IPS-15b (cell line): ENCODE measurements at regions not wholly inside any gene's neighbourhood (a gene's known extent, or its start where the extent isn't known, plus 50 kb on each side); places are given as distances from the start of the nearest gene placed in this dataset.

Experiments
- H3K27me3 ChIP-seq: one replicate; pipeline ENCODE4 v1.6.1; 2013; ENCODE audit warnings: low read length; ENCODE audit not compliant: control insufficient read depth, insufficient read depth
- H3K36me3 ChIP-seq: one replicate; pipeline ENCODE4 v1.6.1; 2013; ENCODE audit warnings: low read length; ENCODE audit not compliant: control insufficient read depth, insufficient read depth
- H3K4me1 ChIP-seq: one replicate; pipeline ENCODE4 v1.6.1; 2013; ENCODE audit warnings: mild to moderate bottlenecking, low read length; ENCODE audit not compliant: control insufficient read depth, insufficient read depth
- H3K4me3 ChIP-seq: one replicate; pipeline ENCODE4 v1.5.1; 2013; ENCODE audit warnings: low read depth, low read length
- H3K9ac ChIP-seq: one replicate; pipeline ENCODE4 v1.6.1; 2013; ENCODE audit warnings: low read depth, mild to moderate bottlenecking, low read length
- H3K9me3 ChIP-seq: one replicate; pipeline ENCODE4 v1.6.1; 2013; ENCODE audit warnings: mild to moderate bottlenecking, low read length; ENCODE audit not compliant: control insufficient read depth, insufficient read depth

GRCh38 chr2:40820319-40820718 lies 368.4 kb upstream of the SLC8A1 start:
- no peaks in the 10 kb centered on the region for H3K27me3 ChIP-seq
- no peak overlapping the region for H3K9ac ChIP-seq
- no peaks in the 10 kb centered on the region for H3K36me3 ChIP-seq
- no peaks in the 10 kb centered on the region for H3K4me1 ChIP-seq
- H3K9me3 ChIP-seq = no peaks in the 10 kb centered on the region
- no peak overlapping the region for H3K4me3 ChIP-seq

GRCh38 chr2:40823478-40823877 lies 371.6 kb upstream of the SLC8A1 start:
- H3K27me3 ChIP-seq = no peaks in the 10 kb centered on the region

GRCh38 chr2:40824278-40824677 lies 372.4 kb upstream of the SLC8A1 start:
- Histone ChIP-seq H3K9ac (no peak overlapping the region), H3K27me3 (no peaks in the 10 kb centered on the region), H3K4me3 (no peak overlapping the region), H3K4me1 (no peaks in the 10 kb centered on the region), H3K9me3 (no peaks in the 10 kb centered on the region), H3K36me3 (no peaks in the 10 kb centered on the region)

More at GRCh38 chr2:40823478-40823877, 371.6 kb upstream of the SLC8A1 start:
- no peak overlapping the region for H3K9ac ChIP-seq
- H3K4me1 ChIP-seq = no peaks in the 10 kb centered on the region
- H3K4me3 ChIP-seq = no peak overlapping the region
- no peaks in the 10 kb centered on the region for H3K36me3 ChIP-seq
- H3K9me3 ChIP-seq = no peaks in the 10 kb centered on the region

GRCh38 chr2:40827392-40827791 lies 375.5 kb upstream of the SLC8A1 start:
- H3K9me3 ChIP-seq = no peaks in the 10 kb centered on the region

GRCh38 chr2:40831321-40831873 lies 379.5 kb upstream of the SLC8A1 start:
- no peaks in the 10 kb centered on the region for H3K36me3 ChIP-seq
- H3K9ac ChIP-seq = no peak overlapping the region
- H3K27me3 ChIP-seq = no peaks in the 10 kb centered on the region
- H3K9me3 ChIP-seq = no peaks in the 10 kb centered on the region
- no peak overlapping the region for H3K4me3 ChIP-seq
- H3K4me1 ChIP-seq = no peaks in the 10 kb centered on the region

More at GRCh38 chr2:40827392-40827791, 375.5 kb upstream of the SLC8A1 start:
- Histone ChIP-seq H3K4me3 (no peak overlapping the region), H3K9ac (no peak overlapping the region), H3K36me3 (no peaks in the 10 kb centered on the region), H3K4me1 (no peaks in the 10 kb centered on the region), H3K27me3 (no peaks in the 10 kb centered on the region)

GRCh38 chr2:40841856-40842255 lies 390.0 kb upstream of the SLC8A1 start:
- peaks cover 3% of the 10 kb centered on the region for H3K4me1 ChIP-seq
- no peak overlapping the region for H3K4me3 ChIP-seq
- no peak overlapping the region for H3K9ac ChIP-seq
- H3K9me3 ChIP-seq = no peaks in the 10 kb centered on the region
- H3K36me3 ChIP-seq = no peaks in the 10 kb centered on the region
- H3K27me3 ChIP-seq = no peaks in the 10 kb centered on the region

GRCh38 chr2:40844353-40845277 lies 392.7 kb upstream of the SLC8A1 start:
- Histone ChIP-seq H3K4me3 (no peak overlapping the region), H3K9me3 (no peaks in the 10 kb centered on the region), H3K9ac (no peak overlapping the region), H3K36me3 (no peaks in the 10 kb centered on the region), H3K4me1 (peaks cover 3% of the 10 kb centered on the region), H3K27me3 (no peaks in the 10 kb centered on the region)

GRCh38 chr2:40851661-40852060 lies 399.8 kb upstream of the SLC8A1 start:
- Histone ChIP-seq H3K4me1 (no peaks in the 10 kb centered on the region), H3K9ac (no peak overlapping the region), H3K9me3 (no peaks in the 10 kb centered on the region), H3K4me3 (no peak overlapping the region), H3K27me3 (no peaks in the 10 kb centered on the region), H3K36me3 (no peaks in the 10 kb centered on the region)

- Histone ChIP-seq H3K36me3 (no peaks in the 10 kb centered on the region), H3K27me3 (no peaks in the 10 kb centered on the region), H3K9me3 (no peaks in the 10 kb centered on the region), H3K4me3 (no peak overlapping the region), H3K4me1 (no peaks in the 10 kb centered on the region), H3K9ac (no peak overlapping the region)
Observed at GRCh38 chr2:40859617-40860016, 407.7 kb upstream of the SLC8A1 start.

GRCh38 chr2:40867829-40868228 lies 415.9 kb upstream of the SLC8A1 start:
- H3K27me3 ChIP-seq = no peaks in the 10 kb centered on the region
- no peaks in the 10 kb centered on the region for H3K36me3 ChIP-seq
- H3K4me1 ChIP-seq = no peaks in the 10 kb centered on the region

GRCh38 chr2:40872580-40872979 lies 420.7 kb upstream of the SLC8A1 start:
- Histone ChIP-seq H3K4me3 (no peak overlapping the region), H3K27me3 (no peaks in the 10 kb centered on the region), H3K9me3 (no peaks in the 10 kb centered on the region), H3K9ac (no peak overlapping the region), H3K4me1 (no peaks in the 10 kb centered on the region), H3K36me3 (no peaks in the 10 kb centered on the region)

More at GRCh38 chr2:40867829-40868228, 415.9 kb upstream of the SLC8A1 start:
- Histone ChIP-seq H3K4me3 (no peak overlapping the region), H3K9ac (no peak overlapping the region), H3K9me3 (no peaks in the 10 kb centered on the region)

GRCh38 chr2:40874380-40874779 lies 422.5 kb upstream of the SLC8A1 start:
- Histone ChIP-seq H3K9me3 (no peaks in the 10 kb centered on the region), H3K27me3 (no peaks in the 10 kb centered on the region), H3K4me1 (no peaks in the 10 kb centered on the region), H3K4me3 (no peak overlapping the region), H3K36me3 (no peaks in the 10 kb centered on the region), H3K9ac (no peak overlapping the region)
